Erythroblast (primary cell): ENCODE measurements at regions not wholly inside any gene's neighbourhood (a gene's known extent, or its start where the extent isn't known, plus 50 kb on each side); places are given as distances from the start of the nearest gene placed in this dataset.

Source experiments
- GATA1 ChIP-seq: IDR thresholded peaks from 2 replicates; pipeline ENCODE4 v1.6.1; 2011; ENCODE audit warnings: low read depth, mild to moderate bottlenecking, control low read depth, low read length, moderate library complexity
- POLR2A ChIP-seq: IDR thresholded peaks from 2 replicates; pipeline ENCODE4 v1.6.1; 2011; ENCODE audit warnings: mild to moderate bottlenecking, low read length

DNA sequence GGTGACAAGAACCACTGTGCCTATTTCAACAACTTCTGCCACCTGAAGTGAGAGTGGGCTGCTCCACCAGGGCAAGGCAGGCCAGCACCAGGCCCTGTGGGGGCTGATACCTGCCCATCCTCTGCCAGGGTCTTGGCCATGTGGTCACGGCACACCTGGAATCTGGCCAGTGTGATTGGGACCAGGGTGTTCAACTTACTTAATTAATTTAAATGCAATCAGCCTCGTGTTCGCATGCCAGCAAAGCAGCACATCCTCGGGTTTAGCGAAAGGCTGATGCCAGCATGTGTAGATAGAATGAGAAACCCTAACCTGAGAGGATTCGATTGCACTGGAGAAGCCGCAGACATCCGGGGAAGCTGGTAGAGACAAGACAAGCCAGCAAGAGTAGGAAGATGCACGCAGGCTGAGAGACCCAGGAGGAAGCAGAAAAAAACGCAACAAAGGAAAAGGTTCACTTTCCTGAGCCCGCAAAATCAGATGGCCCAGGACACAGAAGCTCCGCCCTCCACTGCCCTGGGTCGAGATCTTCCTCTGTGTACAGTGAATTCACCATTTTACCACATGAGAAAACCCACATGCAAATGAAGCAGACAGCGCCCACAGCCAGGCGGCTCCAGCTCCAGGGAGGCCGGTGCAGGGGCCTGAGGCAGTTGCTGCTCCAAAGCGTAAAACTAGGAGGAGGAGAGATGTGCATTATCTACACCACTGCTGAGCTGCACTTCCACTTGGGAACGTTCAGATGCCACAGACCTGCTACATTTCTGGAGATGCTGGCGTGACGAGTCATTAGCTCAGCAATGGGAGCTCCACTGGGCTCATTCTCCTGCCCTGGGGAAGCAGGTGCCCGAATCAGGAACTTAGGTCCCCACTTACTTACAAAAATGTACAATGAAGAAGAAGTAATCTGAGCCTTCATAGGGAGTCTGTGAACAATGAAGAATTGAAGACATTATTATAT lies 92.1 kb downstream of the TMEM18 start:
- TF ChIP-seq POLR2A (no peak), GATA1 (no peak)
